Peyer's patch (tissue), 4 donors: ENCODE measurements at regions not wholly inside any gene's neighbourhood (a gene's known extent, or its start where the extent isn't known, plus 50 kb on each side); places are given as distances from the start of the nearest gene placed in this dataset.

ENCODE experiments used
- CTCF ChIP-seq, 6 experiments: fragments of 450-650 bp in 4 of 6; fragments of 200-600 bp in 2 of 6; sonication (generic) in 1 of 6; IDR thresholded peaks; one replicate each; pipeline ENCODE4 v1.5.1; 2017 to 2019; ENCODE audit warnings: antibody characterized with exemption in 6 of 6, mild to moderate bottlenecking in 3 of 6, moderate library complexity in 1 of 6
- POLR2A ChIP-seq, 2 donors: fragments of 450-650 bp; IDR thresholded peaks; one replicate each; pipeline ENCODE4 v1.5.1; 2017; ENCODE audit warnings: antibody characterized with exemption in 2 of 2, mild to moderate bottlenecking in 2 of 2, moderate library complexity in 2 of 2

GRCh38 chr7:9028012-9028411 lies 594.6 kb downstream of the NXPH1 start:
- no peak for TF ChIP-seq CTCF (IDR thresholded peaks at IDR 0.05)
- no peak for TF ChIP-seq POLR2A (IDR thresholded peaks at IDR 0.05)
